ENCODE measurements at regions not wholly inside any gene's neighbourhood (a gene's known extent, or its start where the extent isn't known, plus 50 kb on each side); places are given as distances from the start of the nearest gene placed in this dataset.
"Not testable (repeated sequence)": the region's sequence is repeated elsewhere in the genome, so short reads cannot be mapped to it uniquely, and the experiment has no call there.

DNA sequence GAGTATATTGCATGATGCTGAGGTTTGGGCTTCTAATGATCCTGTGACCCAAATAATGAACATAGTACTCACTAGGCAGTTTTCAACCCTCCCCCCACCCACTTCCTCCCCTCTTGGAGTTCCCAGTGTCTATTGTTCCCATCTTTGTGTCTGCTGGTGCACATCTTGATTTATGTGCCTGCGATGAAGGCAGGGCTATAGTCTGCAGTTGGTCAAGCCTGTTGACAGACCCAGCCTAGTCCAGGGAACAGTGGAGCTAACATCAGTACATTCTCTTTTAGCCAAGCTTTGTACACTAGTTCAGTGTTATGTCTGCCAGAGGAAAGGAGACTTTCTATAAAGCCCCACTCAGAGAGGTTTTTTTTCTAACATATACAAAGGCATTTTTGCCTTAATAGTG, 287.6 kb downstream of the CPS1 start:
- intact Hi-C loops (cut with DNase I): no loop called here
- no peak for DNase-seq (ENCODE audit: low spot score)
- no peak for ATAC-seq

GRCh38 chr2:210859314-210859713, 302.9 kb downstream of the CPS1 start:
- ATAC-seq (no peak), DNase-seq (ENCODE audit: low spot score) (no peak)
- intact Hi-C loops (cut with DNase I): no loop called here

DNA sequence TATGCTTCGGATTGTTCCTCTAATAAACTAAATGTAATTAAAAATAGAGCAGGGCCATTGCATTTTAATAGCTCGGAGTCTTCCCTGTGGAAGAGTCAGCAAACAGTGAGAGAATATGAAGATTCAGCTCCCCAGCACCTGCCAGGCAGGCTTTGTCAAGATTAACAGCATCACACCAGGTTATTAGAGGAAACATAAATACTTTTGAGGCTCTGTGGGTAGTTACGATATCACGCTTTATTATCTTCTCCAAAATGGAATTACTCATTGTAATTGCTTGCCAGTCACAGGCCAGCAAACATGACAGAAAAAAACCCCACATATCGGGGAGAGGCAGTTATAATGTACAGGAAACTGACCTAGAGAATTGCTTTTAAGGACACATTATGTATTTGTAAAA, 303.9 kb downstream of the CPS1 start:
- intact Hi-C loops (cut with DNase I): no loop called here
- ATAC-seq (no peak), DNase-seq (ENCODE audit: low spot score) (no peak)

DNA sequence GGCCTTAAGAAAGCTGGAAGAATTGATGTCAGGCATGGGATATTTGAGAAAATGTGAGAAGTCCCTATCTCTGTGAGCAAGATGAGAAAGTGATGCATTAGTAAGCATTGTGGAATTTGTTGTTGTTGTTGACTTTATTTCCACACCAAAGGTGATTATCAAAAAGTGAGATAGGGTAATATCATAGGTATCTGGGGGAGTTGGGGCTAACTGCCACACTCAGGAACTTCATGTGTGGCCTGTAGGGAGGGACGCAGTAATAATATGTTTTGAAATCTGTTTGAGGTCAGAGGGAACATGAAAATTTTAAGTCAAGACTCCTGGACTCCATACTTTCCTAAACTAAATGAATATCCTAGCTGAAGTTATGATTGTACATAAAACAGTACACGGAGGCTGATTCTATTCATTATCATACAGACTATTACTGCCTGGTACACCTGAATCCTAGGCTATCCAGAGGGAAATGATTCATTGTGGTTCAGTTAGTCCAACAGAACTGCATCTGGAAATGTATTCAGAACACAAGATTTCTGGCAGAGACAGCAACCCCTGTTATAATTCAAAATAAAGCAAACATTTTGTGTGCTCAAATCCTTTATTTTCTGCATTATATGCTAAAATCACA, 304.8 kb downstream of the CPS1 start:
- ATAC-seq (no peak), DNase-seq (ENCODE audit: low spot score) (no peak)
- intact Hi-C loops (cut with DNase I): no loop called here

DNA sequence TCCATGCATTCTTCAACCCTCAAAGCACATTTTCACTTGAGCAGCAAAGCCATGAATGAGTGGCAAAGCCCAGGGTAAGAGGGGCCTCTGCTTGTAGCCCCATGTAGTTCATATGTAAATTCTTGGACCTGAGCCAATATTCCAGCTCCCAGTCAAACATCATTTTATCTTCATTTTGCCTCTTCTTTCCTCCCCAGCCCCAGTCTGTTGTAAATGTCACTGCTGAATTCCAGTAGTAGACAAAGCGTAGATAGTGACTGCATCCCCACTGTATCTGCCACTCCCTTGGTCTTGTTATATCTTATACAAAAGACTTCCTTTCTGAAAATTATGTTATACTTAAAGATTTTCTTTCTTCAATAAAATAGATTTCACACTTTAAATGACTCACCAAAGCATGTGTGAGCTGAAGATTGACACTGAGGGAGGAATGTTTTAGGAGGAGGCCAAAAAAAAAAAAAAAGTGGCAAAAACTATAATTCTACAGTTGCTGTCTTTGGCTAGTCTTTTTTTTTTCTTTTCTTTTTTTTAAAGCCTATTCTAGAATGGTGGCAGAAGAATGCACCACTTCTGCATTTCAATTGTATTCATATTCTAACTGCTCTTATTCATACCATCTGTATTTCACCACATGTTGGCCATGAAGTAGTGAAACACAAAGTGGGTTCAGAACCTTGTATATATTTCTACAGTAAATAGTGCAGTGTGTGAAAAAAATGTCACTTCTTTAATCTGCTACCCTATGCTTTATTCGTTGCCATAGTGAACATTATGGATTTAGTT, 306.1 kb downstream of the CPS1 start:
- no peak for ATAC-seq
- intact Hi-C loops (cut with DNase I): no loop called here
- DNase-seq (ENCODE audit: low spot score): no peak

DNA sequence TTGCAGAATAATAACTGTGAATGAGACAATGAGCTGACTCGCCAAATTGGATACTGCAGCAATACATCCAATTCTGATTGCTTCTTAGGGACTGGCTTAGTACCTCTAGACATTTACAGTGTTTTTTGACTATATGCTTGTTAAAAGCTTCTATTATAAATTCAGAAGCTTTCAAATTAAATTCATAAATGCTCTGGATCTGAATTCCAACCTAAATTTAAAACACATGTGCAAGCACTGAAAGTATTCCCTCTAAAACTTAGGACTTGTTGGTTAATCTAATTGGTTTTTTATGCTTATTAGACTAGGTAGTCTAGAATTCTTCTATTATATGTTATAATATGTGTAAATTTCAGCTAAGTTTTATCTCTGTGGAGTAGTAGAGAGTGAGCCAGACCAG, 306.9 kb downstream of the CPS1 start:
- intact Hi-C loops (cut with DNase I): no loop called here
- ATAC-seq (no peak), DNase-seq (ENCODE audit: low spot score) (no peak)

DNA sequence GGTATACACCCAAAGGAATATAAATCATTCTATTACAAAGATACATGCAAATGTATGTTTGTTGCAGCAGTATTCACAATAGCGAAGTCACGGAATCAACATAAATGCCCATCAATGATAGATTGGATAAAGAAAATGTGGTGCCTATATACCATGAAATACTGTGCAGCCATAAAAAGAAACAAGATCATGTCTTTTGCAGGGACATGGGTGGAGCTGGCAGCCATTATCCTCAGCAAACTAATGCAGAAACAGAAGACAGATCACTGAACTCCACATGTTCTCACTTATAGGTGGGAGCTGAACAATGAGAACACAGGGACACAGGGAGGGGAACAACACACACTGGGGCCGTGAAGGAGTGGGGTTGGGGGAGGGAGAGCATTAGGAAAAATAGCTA, 315.2 kb downstream of the CPS1 start:
- DNase-seq (ENCODE audit: low spot score); intact Hi-C loops (cut with DNase I); ATAC-seq: not testable (repeated sequence)

GRCh38 chr2:210873631-210874030, 317.2 kb downstream of the CPS1 start:
- ATAC-seq: no peak
- no peak for DNase-seq (ENCODE audit: low spot score)
- intact Hi-C loops (cut with DNase I): no loop called here

- intact Hi-C loops (cut with DNase I): no loop called here
- DNase-seq (ENCODE audit: low spot score): no peak
- no peak for ATAC-seq
Measured at GRCh38 chr2:210884227-210884626, 327.8 kb downstream of the CPS1 start.

GRCh38 chr2:210888035-210888434, 331.6 kb downstream of the CPS1 start:
- DNase-seq (ENCODE audit: low spot score): no peak
- intact Hi-C loops (cut with DNase I): no loop called here

DNA sequence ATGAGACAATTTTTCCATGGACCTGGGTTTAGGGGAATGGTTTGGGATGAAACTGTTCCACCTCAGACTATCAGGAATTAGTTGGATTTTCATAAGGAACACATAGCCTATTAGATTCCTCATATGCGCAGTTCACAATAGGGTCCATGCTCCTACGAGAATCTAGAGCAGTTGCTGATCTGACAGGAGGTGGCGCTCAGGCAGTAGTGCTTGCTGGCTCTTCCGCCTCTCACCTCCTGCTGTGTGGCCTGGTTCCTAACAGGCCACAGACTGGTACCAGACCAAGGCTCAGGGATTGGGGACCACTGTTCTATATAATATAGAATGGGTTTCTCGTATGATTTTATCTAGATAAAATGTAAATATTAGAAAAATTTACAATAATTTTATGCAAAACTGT, 338.7 kb downstream of the CPS1 start:
- intact Hi-C loops (cut with DNase I): no loop called here
- DNase-seq (ENCODE audit: low spot score): no peak
- ATAC-seq: no peak

More at GRCh38 chr2:210888035-210888434, 331.6 kb downstream of the CPS1 start:
- no peak for ATAC-seq

DNA sequence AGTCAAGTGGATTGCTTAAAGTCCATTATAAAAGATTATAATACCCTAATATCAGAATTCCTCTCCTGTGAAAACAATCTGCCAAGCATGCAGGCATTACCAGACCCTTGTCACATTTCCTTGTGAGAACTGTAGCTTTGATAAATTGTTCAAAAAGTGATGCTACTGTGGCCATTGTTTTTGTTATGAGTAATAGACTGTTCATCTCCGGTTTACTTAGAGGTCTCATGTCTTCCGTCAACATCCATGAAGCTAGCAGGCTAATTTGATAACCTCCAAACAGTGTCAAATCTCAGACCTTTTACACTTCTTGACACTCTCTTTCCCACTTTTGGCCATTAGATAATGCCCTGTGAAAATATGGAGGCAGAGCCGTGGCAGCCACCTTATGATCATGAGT, 342.7 kb downstream of the CPS1 start:
- no peak for DNase-seq (ENCODE audit: low spot score)
- ATAC-seq: no peak
- intact Hi-C loops (cut with DNase I): no loop called here

GRCh38 chr2:210901326-210901725, 344.9 kb downstream of the CPS1 start:
- no peak for DNase-seq (ENCODE audit: low spot score)
- intact Hi-C loops (cut with DNase I): no loop called here
- no peak for ATAC-seq

DNA sequence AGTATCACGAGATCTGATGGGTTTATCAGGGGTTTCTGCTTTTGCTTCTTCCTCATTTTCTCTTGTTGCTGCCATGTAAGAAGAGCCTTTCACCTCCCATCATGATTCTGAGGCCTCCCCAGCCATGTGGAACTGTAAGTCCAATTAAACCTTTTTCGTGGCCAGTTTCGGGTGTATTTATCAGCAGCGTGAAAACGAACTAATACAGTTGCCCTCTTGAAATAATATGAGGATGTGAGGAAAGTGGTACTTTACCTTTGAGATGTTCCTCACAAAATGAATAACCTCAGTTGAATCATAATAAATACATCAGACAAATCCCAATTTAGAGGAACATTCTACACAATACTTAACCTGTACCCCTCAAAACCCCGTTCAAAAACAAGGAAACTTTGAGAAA, 356.4 kb downstream of the CPS1 start:
- intact Hi-C loops (cut with DNase I): no loop called here
- ATAC-seq (no peak), DNase-seq (ENCODE audit: low spot score) (no peak)

GRCh38 chr2:210913461-210913860, 357.1 kb downstream of the CPS1 start:
- ATAC-seq: no peak

DNA sequence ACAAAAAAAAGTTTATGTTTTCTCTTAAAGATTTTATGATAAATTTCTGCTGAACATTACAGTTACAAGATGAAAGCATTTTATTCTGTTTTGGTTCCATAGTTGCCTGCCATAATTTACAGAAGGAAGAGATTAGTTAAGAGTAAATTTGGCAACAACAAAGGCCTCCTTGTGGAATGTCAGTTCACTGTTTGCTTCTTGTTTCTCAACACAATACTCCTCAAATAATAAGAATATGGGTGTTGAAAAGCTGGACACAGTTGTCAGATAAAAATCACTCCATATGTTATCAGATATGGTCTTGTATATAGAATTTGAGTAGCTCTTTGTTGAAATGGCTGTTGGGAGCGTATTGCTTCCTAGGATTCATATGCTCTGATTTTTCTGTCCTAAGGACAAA, 359.5 kb downstream of the CPS1 start:
- intact Hi-C loops (cut with DNase I): no loop called here
- DNase-seq (ENCODE audit: low spot score) (no peak), ATAC-seq (no peak)

More at GRCh38 chr2:210913461-210913860, 357.1 kb downstream of the CPS1 start:
- intact Hi-C loops (cut with DNase I): no loop called here
- DNase-seq (ENCODE audit: low spot score): no peak

GRCh38 chr2:210917465-210917864, 361.1 kb downstream of the CPS1 start:
- ATAC-seq (no peak), DNase-seq (ENCODE audit: low spot score) (no peak)
- intact Hi-C loops (cut with DNase I): no loop called here

- intact Hi-C loops (cut with DNase I): no loop called here
- ATAC-seq (no peak), DNase-seq (ENCODE audit: low spot score) (no peak)
Measured at GRCh38 chr2:210919128-210919527, 362.7 kb downstream of the CPS1 start.

DNA sequence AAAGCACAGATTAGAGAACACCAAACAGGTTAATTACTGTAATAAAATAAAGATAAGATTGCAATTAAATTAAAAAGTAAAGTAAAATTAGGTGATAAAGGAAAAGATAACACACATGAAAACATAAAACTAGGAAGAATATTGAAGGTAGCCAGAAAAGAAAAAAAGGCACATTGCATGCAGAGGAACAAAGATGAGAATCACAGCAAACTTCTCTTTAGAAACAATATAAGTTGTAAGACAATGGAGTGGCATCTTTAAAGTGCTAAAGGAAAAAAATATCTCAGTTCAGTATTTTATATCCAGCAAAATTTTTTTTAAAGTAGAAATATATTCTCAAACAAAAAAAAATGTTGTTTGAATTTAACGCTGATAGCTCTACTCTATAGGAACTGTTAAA, 366.0 kb downstream of the CPS1 start:
- intact Hi-C loops (cut with DNase I): no loop called here
- no peak for ATAC-seq
- no peak for DNase-seq (ENCODE audit: low spot score)

DNA sequence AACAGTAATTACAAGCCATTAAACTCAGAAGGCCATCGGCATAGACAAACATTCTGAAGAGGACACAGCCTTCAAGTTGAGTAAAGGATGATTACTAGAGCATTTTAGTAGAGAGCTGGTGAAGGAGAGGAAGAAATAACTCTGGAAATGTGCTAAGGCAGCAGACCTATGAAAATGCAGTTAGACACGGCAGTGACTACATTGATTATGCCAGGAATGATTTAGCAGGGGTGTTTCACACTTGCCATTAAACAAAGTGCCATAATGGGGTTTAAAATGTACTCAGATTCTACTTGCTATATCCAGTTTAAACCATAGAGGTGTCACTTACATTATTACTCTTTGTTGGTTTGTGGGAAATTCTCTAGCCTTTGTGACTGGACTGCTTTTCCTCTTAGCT, 372.3 kb downstream of the CPS1 start:
- ATAC-seq: no peak
- intact Hi-C loops (cut with DNase I): no loop called here
- no peak for DNase-seq (ENCODE audit: low spot score)

- intact Hi-C loops (cut with DNase I): no loop called here
- ATAC-seq: no peak
- no peak for DNase-seq (ENCODE audit: low spot score)
Measured at GRCh38 chr2:210938228-210938627, 381.8 kb downstream of the CPS1 start.
